SU-DHL-6 (cell line): ENCODE measurements at regions not wholly inside any gene's neighbourhood (a gene's known extent, or its start where the extent isn't known, plus 50 kb on each side); places are given as distances from the start of the nearest gene placed in this dataset.

Experiments used
- CTCF ChIP-seq: fragments of 200-600 bp; sonication (generic); IDR thresholded peaks from one replicate; pipeline ENCODE4 v1.5.1; 2017; ENCODE audit warnings: antibody characterized with exemption, mild to moderate bottlenecking, low read length, moderate library complexity; ENCODE audit not compliant: insufficient read depth, poor library complexity, severe bottlenecking
- EZH2phosphoT487 ChIP-seq: fragments of 200-600 bp; sonication (generic), shearing (Covaris generic); conservative IDR thresholded peaks from 2 replicates; pipeline ENCODE4 v1.6.1; 2018; ENCODE audit warnings: mild to moderate bottlenecking, antibody characterized with exemption, low read length, moderate library complexity, mixed read lengths

GRCh38 chr5:28512648-28513047, 1474.3 kb upstream of the CDH9 start:
- TF ChIP-seq CTCF (no peak), EZH2phosphoT487 (no peak)
